HG03135 (cell line): ENCODE measurements at regions not wholly inside any gene's neighbourhood (a gene's known extent, or its start where the extent isn't known, plus 50 kb on each side); places are given as distances from the start of the nearest gene placed in this dataset.
"Not testable (repeated sequence)": the region's sequence is repeated elsewhere in the genome, so short reads cannot be mapped to it uniquely, and the experiment has no call there.

ENCODE experiments used
- ATAC-seq: cut with Tn5 transposase; IDR thresholded peaks from one replicate; pipeline ENCODE4 v1.9.1; 2021; ENCODE audit warnings: mild to moderate bottlenecking, moderate library complexity; ENCODE audit not compliant: unreplicated experiment

DNA sequence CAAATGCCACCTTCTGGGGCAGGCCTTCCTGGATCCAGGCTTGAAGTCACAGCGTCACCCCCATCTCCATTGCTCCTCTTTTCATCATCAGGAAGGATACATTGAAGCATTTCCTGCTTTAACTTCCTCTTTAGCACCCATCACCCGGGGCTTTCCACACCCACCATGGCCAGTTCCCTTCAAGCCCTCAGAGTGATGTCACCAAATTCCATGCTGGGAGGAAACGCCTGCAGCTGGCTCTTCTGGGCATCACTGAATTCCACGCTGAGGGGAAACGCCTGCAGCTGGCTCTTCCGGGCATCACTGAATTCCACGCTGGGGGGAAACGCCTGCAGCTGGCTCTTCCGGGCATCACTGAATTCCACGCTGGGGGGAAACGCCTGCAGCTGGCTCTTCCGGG, 354.6 kb downstream of the SMOC2 start:
- not testable (repeated sequence) for ATAC-seq

DNA sequence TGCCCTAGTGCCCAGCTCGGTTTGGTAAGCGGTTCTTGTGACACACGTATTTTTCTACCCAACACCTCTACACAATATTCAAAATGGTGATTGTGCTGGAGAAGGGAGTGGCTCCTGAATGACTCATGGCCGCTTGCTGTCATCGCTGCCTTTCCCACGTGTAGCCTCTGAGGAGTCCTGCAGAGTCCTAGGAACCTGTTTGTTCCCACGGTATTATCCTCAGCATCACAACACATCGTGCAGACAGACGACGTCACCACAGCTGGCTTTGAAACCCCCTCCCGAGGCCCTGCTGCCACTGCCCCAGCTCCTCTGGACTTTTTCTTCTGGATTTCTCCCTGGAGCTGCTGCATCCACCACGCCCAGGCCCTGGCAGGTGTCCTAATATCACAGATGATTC, 353.5 kb downstream of the SMOC2 start:
- no peak for ATAC-seq

GRCh38 chr6:168793649-168794048, 352.7 kb downstream of the SMOC2 start:
- no peak for ATAC-seq

DNA sequence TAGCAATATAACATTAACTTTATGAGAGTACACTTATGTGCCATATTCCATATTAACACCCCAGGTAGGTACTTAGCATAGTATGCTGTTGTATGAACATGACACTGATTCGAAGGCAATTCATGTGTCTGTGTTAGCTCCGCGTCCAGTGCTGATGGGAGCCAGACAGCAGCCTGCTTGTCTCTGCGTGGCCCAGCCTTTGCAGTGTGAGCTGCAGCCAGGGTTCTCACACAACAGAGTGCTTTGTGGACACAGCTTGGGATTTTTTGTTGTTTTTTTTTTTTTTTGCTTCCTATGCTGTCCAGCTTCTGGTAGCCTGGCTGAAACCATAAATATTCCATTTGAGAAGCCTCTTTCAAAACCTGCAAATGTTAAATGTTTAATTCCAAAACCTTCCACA, 350.9 kb downstream of the SMOC2 start:
- ATAC-seq: no peak

GRCh38 chr6:168789699-168790098, 348.7 kb downstream of the SMOC2 start:
- ATAC-seq: no peak

- no peak for ATAC-seq
Measured at GRCh38 chr6:168785720-168786511, 344.9 kb downstream of the SMOC2 start.

DNA sequence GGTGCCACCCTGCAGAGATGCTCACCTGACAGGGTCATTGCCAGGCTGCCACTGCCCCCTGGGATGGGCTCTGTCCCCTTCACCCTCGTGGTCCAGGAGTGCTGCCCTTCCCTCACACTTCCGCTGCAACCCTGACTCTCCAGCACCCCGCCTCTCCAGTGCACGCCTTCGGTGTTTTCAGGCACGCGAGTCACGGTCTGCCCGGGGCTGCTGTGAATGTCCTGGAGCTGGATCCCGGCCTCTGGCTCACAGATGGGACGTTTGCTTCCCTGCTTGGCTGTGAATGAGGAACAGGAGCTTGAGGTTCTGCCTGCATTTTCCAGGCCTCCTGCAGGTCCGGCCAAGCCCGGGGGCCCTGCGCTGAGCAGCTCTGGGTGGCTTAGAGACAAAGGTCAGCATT, 343.4 kb downstream of the SMOC2 start:
- no peak for ATAC-seq

- ATAC-seq: no peak
Measured at GRCh38 chr6:168783720-168784119, 342.7 kb downstream of the SMOC2 start.

DNA sequence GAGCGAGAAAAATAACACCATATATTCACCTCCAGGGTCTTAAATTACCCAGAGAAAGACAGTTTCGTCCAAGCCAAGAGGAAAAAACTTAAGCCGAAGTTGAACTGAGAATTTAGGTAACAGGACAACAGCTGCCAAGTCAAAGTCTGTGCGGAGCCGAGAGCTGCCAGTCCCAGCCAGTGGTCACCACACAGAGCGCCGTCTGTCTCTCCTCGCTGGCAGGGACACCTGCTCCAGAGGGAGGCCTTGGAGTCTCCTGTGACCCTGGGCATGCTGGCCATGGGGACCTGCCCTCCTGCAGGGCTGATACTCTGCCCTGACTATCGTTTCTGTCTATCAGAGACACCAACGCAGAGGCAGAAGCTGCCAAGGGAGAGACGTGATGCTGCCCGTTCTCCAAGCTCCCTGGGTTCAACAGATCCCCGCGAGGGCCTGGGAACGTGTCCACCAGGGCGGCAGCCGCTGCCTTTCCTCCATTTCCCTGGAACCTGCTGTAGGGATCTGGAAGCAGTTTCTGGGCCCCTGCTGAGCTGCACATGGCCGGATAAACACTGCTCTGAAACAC, 341.3 kb downstream of the SMOC2 start:
- no peak for ATAC-seq

DNA sequence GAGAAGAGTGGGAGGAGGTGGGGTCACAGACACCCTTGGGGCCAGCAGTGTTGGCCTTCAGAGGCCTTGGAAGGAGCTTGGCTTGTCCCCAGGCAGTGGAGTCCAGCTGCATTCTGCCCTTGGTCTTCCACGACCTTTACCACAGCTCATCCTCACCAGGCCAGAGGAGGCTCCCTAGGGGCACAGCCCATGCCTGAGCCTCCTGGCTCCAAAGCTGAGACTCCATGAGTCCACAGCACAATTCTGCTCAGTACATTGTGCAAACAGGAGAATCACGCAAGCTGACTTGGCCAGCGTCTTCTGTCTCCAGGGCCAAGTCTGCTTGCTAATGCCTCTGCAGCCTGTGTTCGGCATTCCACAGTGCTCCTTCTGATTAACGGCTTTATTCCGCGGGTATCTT, 337.2 kb downstream of the SMOC2 start:
- no peak for ATAC-seq

- ATAC-seq: no peak
Measured at GRCh38 chr6:168774381-168774780, 333.4 kb downstream of the SMOC2 start.

- ATAC-seq: no peak
Measured at GRCh38 chr6:168773788-168774187, 332.8 kb downstream of the SMOC2 start.

DNA sequence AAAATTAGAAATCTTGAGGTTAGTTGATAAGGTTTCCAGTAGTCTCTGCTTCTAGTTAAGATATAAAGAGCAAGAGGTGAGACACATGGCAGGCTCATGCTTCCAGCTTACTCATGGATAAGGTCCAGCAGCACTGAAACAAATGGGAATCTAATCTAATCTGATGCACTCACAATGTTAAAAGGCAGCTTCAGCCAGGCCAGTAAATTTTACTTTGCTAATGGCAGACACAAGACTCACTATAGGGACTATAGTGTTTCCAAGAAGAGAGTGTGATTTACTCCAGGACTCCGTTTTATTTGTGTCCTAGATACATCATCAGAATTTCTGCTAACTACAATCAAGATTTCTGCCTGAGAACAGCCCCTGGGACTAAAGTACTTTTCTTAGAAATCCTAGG, 324.8 kb downstream of the SMOC2 start:
- no peak for ATAC-seq

DNA sequence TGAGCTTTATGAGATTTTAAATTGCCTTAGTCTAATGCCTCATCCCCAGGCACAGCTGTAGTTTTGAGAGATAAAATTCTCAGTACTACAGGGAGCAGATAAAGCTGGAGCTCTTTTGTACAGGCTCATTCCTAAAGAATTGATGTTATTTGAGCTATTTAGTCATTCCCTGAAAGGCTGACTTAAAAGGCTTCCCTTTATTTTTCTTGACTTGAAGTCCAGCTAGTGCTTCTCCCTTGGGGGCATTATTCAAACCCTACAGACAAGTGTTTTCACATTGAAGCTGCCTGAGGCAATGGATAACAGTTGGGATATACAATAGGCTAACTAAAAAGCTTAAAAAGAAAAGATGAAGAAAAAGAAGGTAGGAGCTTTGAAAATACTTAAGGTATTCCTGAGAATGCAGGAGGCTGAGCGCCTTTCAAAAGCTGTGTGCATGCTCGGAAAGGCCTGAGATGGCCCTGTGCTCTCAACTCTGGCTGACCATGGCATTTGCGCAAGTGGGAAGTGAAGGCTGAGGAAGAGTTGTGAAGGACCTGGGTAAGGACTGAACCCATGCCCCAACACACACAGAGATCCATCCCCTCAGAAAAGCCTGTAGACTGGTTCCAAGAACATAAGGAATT, 315.1 kb downstream of the SMOC2 start:
- ATAC-seq: no peak

DNA sequence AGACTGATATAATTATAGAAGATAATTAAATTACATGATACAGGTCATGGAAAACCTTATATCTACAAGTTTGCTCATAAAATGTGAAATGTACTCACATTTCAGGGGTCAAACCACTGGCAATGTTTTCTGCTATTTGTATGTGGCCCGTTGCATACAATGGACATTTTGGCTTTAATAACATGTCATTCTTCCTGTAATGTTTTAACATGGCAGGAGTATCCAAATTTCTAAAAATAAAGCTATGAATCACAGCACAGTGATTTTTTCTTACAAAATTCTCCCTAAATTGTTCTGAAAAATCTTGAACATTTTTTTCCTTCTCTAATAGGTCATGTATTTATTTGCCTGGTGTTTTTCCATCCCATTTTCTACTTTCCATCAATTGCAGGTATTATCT, 305.7 kb downstream of the SMOC2 start:
- ATAC-seq: no peak

DNA sequence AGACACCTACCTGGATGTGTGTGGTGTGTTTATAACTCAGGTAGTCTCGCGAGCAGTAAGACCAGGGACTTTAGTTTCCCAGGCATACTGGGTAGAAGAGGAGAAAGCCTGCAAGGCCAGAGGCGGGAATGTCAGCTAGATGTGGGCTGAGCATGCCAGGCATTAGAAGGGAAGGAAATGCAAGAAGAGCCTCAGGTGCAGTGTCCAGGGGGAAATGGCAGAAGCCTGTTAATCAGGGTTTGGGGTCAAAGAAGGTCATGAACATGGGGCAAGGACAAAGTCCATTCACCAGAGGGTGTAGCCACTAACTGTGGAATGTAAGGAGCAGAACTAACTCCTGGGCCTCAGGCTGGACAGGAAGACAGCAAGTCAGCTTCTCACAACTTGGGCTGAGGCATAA, 305.0 kb downstream of the SMOC2 start:
- no peak for ATAC-seq

DNA sequence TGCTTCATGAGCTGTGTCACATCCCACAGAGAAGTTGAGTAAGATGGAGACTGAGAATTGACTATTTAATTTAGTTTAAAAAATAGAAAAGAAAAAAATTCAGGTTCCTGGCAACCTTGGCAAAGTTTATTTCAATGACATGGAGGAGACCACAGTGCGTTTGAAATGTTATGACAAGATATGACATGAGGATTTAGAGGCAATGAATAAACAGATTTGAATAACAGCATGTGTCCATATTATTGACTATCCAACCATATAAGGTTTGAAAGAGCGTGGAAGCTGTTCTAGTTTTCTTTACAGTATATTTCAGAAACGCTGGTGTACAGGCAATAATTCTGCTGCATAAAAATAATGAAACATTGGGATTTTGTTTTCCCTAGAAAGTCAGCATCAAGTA, 303.9 kb downstream of the SMOC2 start:
- ATAC-seq: no peak

- no peak for ATAC-seq
Measured at GRCh38 chr6:168741942-168742782, 301.2 kb downstream of the SMOC2 start.

DNA sequence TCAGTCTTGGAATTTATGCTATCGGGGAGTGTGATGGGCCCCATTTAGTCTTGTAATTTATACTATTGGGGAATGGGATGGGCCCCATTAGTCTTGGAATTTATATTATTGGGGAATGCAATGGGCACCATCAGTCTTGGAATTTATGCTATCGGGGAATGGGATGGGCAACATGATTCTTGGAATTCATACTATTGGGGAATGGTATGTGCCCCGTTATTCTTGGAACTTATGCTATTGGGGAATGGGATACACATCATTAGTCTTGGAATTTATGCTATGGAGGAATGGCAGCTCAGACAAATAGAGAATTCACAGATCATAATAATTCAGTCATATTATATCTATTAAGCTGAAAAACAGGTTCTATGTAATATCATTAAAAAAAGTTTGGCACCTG, 300.3 kb downstream of the SMOC2 start:
- no peak for ATAC-seq

- ATAC-seq: no peak
Measured at GRCh38 chr6:168739381-168739780, 298.4 kb downstream of the SMOC2 start.

GRCh38 chr6:168737481-168737880, 296.5 kb downstream of the SMOC2 start:
- ATAC-seq: no peak
